KMS-11 (cell line): ENCODE measurements at regions not wholly inside any gene's neighbourhood (a gene's known extent, or its start where the extent isn't known, plus 50 kb on each side); places are given as distances from the start of the nearest gene placed in this dataset.

ENCODE experiments used
- H2AFZ ChIP-seq: fragments of 200-600 bp; sonication (generic); 2 replicates; pipeline ENCODE4 v1.6.1; 2016; ENCODE audit warnings: antibody characterized with exemption, mixed run types, low read depth
- H3K27ac ChIP-seq: fragments of 200-600 bp; sonication (generic); 2 replicates; pipeline ENCODE4 v1.6.1; 2016; ENCODE audit warnings: mild to moderate bottlenecking, mixed run types
- H3K27me3 ChIP-seq: fragments of 200-600 bp; sonication (generic); 2 replicates; pipeline ENCODE4 v1.6.1; 2017; ENCODE audit warnings: mild to moderate bottlenecking, low read depth, mixed run types, moderate library complexity; ENCODE audit not compliant: insufficient read depth
- H3K36me3 ChIP-seq: fragments of 200-600 bp; sonication (generic); 2 replicates; pipeline ENCODE4 v1.6.1; 2017; ENCODE audit warnings: mild to moderate bottlenecking, mixed run types; ENCODE audit not compliant: insufficient read depth
- H3K4me1 ChIP-seq: fragments of 200-600 bp; sonication (generic); 2 replicates; pipeline ENCODE4 v1.6.1; 2016; ENCODE audit warnings: mild to moderate bottlenecking, low read depth, mixed run types; ENCODE audit not compliant: poor library complexity, severe bottlenecking
- H3K4me2 ChIP-seq: fragments of 200-600 bp; sonication (generic); 2 replicates; pipeline ENCODE4 v1.7.0; 2016; ENCODE audit warnings: mild to moderate bottlenecking, mixed run types
- H3K4me3 ChIP-seq: fragments of 200-600 bp; sonication (generic); IDR thresholded peaks from 2 replicates; pipeline ENCODE4 v1.6.1; 2017; ENCODE audit warnings: low read depth, low read length, mixed read lengths; ENCODE audit not compliant: insufficient read depth
- H3K79me2 ChIP-seq: fragments of 200-600 bp; sonication (generic); 2 replicates; pipeline ENCODE4 v1.6.1; 2016; ENCODE audit warnings: low read depth, mixed run types; ENCODE audit not compliant: insufficient read depth
- H3K9ac ChIP-seq: fragments of 200-600 bp; sonication (generic); 2 replicates; pipeline ENCODE4 v1.6.1; 2016; ENCODE audit warnings: mild to moderate bottlenecking, mixed run types
- H4K20me1 ChIP-seq: fragments of 200-600 bp; sonication (generic); 2 replicates; pipeline ENCODE4 v1.6.1; 2016; ENCODE audit warnings: mild to moderate bottlenecking, mixed run types; ENCODE audit not compliant: insufficient read depth
- CTCF ChIP-seq: fragments of 200-600 bp; sonication (generic); conservative IDR thresholded peaks from 2 replicates; pipeline ENCODE4 v1.6.1; 2017; ENCODE audit warnings: low read depth, mild to moderate bottlenecking, antibody characterized with exemption, low read length, moderate library complexity, mixed read lengths

GRCh38 chr18:47458483-47458882, 207.0 kb upstream of the SKOR2 start:
- H3K4me2 ChIP-seq, result no peak overlapping the region
- H2AFZ ChIP-seq, result no peak overlapping the region
- no peaks in the 10 kb centered on the region for H3K36me3 ChIP-seq
- no peak for TF ChIP-seq CTCF
- no peaks in the 10 kb centered on the region for H3K79me2 ChIP-seq
- H3K27me3 ChIP-seq, result no peaks in the 10 kb centered on the region
- H3K27ac ChIP-seq, result no peak overlapping the region
- no peaks in the 10 kb centered on the region for H4K20me1 ChIP-seq
- no peak overlapping the region for H3K4me3 ChIP-seq
- H3K4me1 ChIP-seq, result no peaks in the 10 kb centered on the region
- H3K9ac ChIP-seq, result no peak overlapping the region

- Histone ChIP-seq H3K9ac (no peak overlapping the region), H3K4me2 (no peak overlapping the region), H3K4me3 (no peak overlapping the region), H3K36me3 (no peaks in the 10 kb centered on the region), H2AFZ (no peak overlapping the region), H3K79me2 (no peaks in the 10 kb centered on the region), H3K4me1 (no peaks in the 10 kb centered on the region), H3K27me3 (no peaks in the 10 kb centered on the region), H3K27ac (no peak overlapping the region), H4K20me1 (no peaks in the 10 kb centered on the region)
- no peak for TF ChIP-seq CTCF
These were observed 206.2 kb upstream of the SKOR2 start for GRCh38 chr18:47457614-47458013.

GRCh38 chr18:47453038-47453437, 201.6 kb upstream of the SKOR2 start:
- Histone ChIP-seq H3K36me3 (no peaks in the 10 kb centered on the region), H3K4me1 (no peaks in the 10 kb centered on the region), H3K9ac (no peak overlapping the region), H2AFZ (no peak overlapping the region), H3K79me2 (no peaks in the 10 kb centered on the region), H4K20me1 (no peaks in the 10 kb centered on the region), H3K27me3 (no peaks in the 10 kb centered on the region), H3K27ac (no peak overlapping the region), H3K4me3 (no peak overlapping the region), H3K4me2 (no peak overlapping the region)
- TF ChIP-seq CTCF, result no peak

- H2AFZ ChIP-seq, result no peak overlapping the region
- H4K20me1 ChIP-seq, result no peaks in the 10 kb centered on the region
- H3K4me3 ChIP-seq, result no peak overlapping the region
- no peak for TF ChIP-seq CTCF
- no peak overlapping the region for H3K9ac ChIP-seq
- no peaks in the 10 kb centered on the region for H3K4me1 ChIP-seq
- no peak overlapping the region for H3K27ac ChIP-seq
- H3K36me3 ChIP-seq, result no peaks in the 10 kb centered on the region
- no peaks in the 10 kb centered on the region for H3K79me2 ChIP-seq
- no peaks in the 10 kb centered on the region for H3K27me3 ChIP-seq
- no peak overlapping the region for H3K4me2 ChIP-seq
These were observed 197.5 kb upstream of the SKOR2 start for GRCh38 chr18:47448956-47449355.

GRCh38 chr18:47441914-47442313, 190.5 kb upstream of the SKOR2 start:
- TF ChIP-seq CTCF, result no peak
- no peaks in the 10 kb centered on the region for H3K79me2 ChIP-seq

More at GRCh38 chr18:47441914-47442313, 190.5 kb upstream of the SKOR2 start:
- Histone ChIP-seq H3K4me1 (no peaks in the 10 kb centered on the region), H4K20me1 (no peaks in the 10 kb centered on the region), H3K9ac (no peak overlapping the region), H3K27me3 (no peaks in the 10 kb centered on the region), H3K4me2 (no peak overlapping the region), H3K4me3 (no peak overlapping the region), H2AFZ (no peak overlapping the region), H3K27ac (no peak overlapping the region), H3K36me3 (no peaks in the 10 kb centered on the region)
